ENCODE measurements at regions not wholly inside any gene's neighbourhood (a gene's known extent, or its start where the extent isn't known, plus 50 kb on each side); places are given as distances from the start of the nearest gene placed in this dataset.

DNA sequence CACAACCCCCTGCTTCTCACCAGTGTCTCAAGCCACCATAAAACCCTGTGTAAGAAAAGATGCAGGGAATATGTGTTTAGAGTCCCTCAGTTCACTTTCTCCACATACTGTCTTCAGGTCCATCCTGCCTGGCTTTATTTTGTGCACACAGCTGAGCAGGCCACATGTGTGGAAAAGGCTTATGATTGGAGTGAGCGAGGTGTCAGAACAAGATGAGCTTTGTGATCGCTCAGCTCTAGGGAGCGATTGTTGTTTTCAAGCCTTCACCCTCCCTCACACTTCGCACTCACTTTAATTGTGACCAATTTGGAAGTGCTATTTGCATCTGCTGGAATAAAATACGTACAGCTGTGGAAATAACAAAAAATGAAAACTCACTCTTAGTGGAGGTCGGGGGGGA lies 931.1 kb upstream of the TENM4 start:
- Histone ChIP-seq H3K4me3 (ENCODE audit: extremely low read depth in 1 of 4, insufficient read depth in 2 of 4, low read depth in 3 of 4, low read length in 4 of 4) (no peak overlapping the region), H3K27me3 (replicated peaks in 1 of 4; ENCODE audit: control insufficient read depth in 3 of 4, extremely low read depth in 1 of 4, insufficient read depth in 3 of 4, low read length in 3 of 4) (no peaks in the 10 kb centered on the region), H2BK20ac (ENCODE audit: low read length) (no peak overlapping the region), H3K36me3 (ENCODE audit: control insufficient read depth in 2 of 4, insufficient read depth in 4 of 4, low read length in 3 of 4) (no peaks in the 10 kb centered on the region), H3K9ac (replicated peaks in 1 of 4; ENCODE audit: extremely low read depth in 1 of 4, low read depth in 3 of 4, low read length in 3 of 4) (no peak overlapping the region), H3K4me1 (replicated peaks in 1 of 4; ENCODE audit: control insufficient read depth in 3 of 4, insufficient read depth in 4 of 4, low read length in 3 of 4) (no peaks in the 10 kb centered on the region), H4K5ac (ENCODE audit: insufficient read length, low read depth, low read length) (no peak overlapping the region), H3K23me2 (ENCODE audit: low read depth, low read length) (no peaks in the 10 kb centered on the region), H3K14ac (ENCODE audit: insufficient read length) (no peak overlapping the region), H2BK5ac (ENCODE audit: low read depth, low read length) (no peak overlapping the region), H3K4me2 (ENCODE audit: insufficient read depth in 1 of 2, low read depth in 2 of 2, low read length in 2 of 2) (no peak overlapping the region), H2BK120ac (replicated peaks; ENCODE audit: low read depth, low read length) (no peak overlapping the region), H3K9me3 (ENCODE audit: insufficient read depth in 2 of 2, low read depth in 1 of 2, low read length in 1 of 2) (no peaks in the 10 kb centered on the region), H2AFZ (ENCODE audit: low read length) (no peak overlapping the region), H4K91ac (replicated peaks; ENCODE audit: insufficient read length, low read length) (no peak overlapping the region), H4K20me1 (replicated peaks in 1 of 2; ENCODE audit: control insufficient read depth in 1 of 2, insufficient read depth in 2 of 2, low read length in 2 of 2) (no peaks in the 10 kb centered on the region), H3K23ac (ENCODE audit: insufficient read length) (no peak overlapping the region), H3K79me2 (ENCODE audit: control insufficient read depth in 1 of 2, insufficient read depth in 2 of 2, low read length in 2 of 2) (no peaks in the 10 kb centered on the region), H2AK5ac (ENCODE audit: low read depth, low read length) (no peak overlapping the region), H2BK12ac (ENCODE audit: low read depth, low read length) (no peak overlapping the region), H3K18ac (ENCODE audit: extremely low read depth, low read length) (no peak overlapping the region), H4K8ac (ENCODE audit: extremely low read depth, insufficient read depth, low read length) (no peak overlapping the region), H3K56ac (replicated peaks; ENCODE audit: insufficient read length, low read depth, low read length) (no peak overlapping the region), H2BK15ac (ENCODE audit: low read length) (no peak overlapping the region), H3K27ac (ENCODE audit: low read depth, low read length) (no peak overlapping the region), H3K79me1 (ENCODE audit: low read depth, low read length) (no peaks in the 10 kb centered on the region), H3K4ac (replicated peaks; ENCODE audit: insufficient read length, low read depth, low read length) (no peak overlapping the region)
- TF ChIP-seq BCL11A (IDR thresholded peaks at IDR 0.05; ENCODE audit: low read depth in 2 of 2, low read length in 2 of 2), result no peak
- TF ChIP-seq EZH2 (IDR thresholded peaks at IDR 0.05; ENCODE audit: low read depth, low read length, severe bottlenecking), result no peak
- FAIRE-seq, result no peak
- no peak for DNase-seq (ENCODE audit: low read depth in 1 of 2, low spot score in 2 of 2)
- WGBS, 2 experiments (ENCODE audit: extremely low coverage in 1 of 2, insufficient coverage in 1 of 2, insufficient read length in 1 of 2, insufficient replicate concordance in 2 of 2, low coverage in 1 of 2, low lambda C conversion rate in 2 of 2, missing lambda C conversion rate in 1 of 2), result 93% methylated on average over 6 of the region's 6 CpGs; no CpG with 5 or more reads in 1 of the 2 experiments
- ChIA-PET POLR2A (ENCODE audit: partially characterized antibody) (no interaction called here), CTCF (ENCODE audit: partially characterized antibody) (no interaction called here)

Measured in H1 (cell line).